Thymus (tissue), 11 donors: ENCODE measurements at regions not wholly inside any gene's neighbourhood (a gene's known extent, or its start where the extent isn't known, plus 50 kb on each side); places are given as distances from the start of the nearest gene placed in this dataset.
A peak's percentile ranks its signal among the peaks of the same experiment; 100 is the strongest.

ENCODE experiments used
- DNase-seq, 9 donors: peaks; one replicate each; pipeline ENCODE4 v3.0.0-alpha.2; 2013; ENCODE audit warnings: low spot score in 9 of 9, low read depth in 6 of 9, missing footprints in 1 of 9
- H3K27ac ChIP-seq, 2 donors: one replicate each; pipeline ENCODE4 v1.5.1; 2013; ENCODE audit warnings: control low read depth in 1 of 2, low read depth in 1 of 2, low read length in 1 of 2, mild to moderate bottlenecking in 1 of 2, moderate library complexity in 1 of 2
- H3K27me3 ChIP-seq, 2 donors: one replicate each; pipeline ENCODE4 v1.5.1; 2013; ENCODE audit warnings: low read length in 1 of 2; ENCODE audit not compliant: control insufficient read depth in 2 of 2, insufficient read depth in 1 of 2
- H3K36me3 ChIP-seq, 2 donors: one replicate each; pipeline ENCODE4 v1.5.1; 2013; ENCODE audit warnings: low read length in 1 of 2, mild to moderate bottlenecking in 1 of 2, moderate library complexity in 1 of 2; ENCODE audit not compliant: control insufficient read depth in 2 of 2, insufficient read depth in 2 of 2
- H3K4me1 ChIP-seq, 2 donors: one replicate each; pipeline ENCODE4 v1.5.1; 2013; ENCODE audit warnings: low read length in 2 of 2; ENCODE audit not compliant: control insufficient read depth in 2 of 2, insufficient read depth in 2 of 2
- H3K4me3 ChIP-seq, 2 donors: one replicate each; pipeline ENCODE4 v1.5.1; 2013; ENCODE audit warnings: low read length in 2 of 2, control low read depth in 1 of 2, mild to moderate bottlenecking in 1 of 2
- H3K9me3 ChIP-seq, 2 donors: one replicate each; pipeline ENCODE4 v1.5.1; 2013; ENCODE audit warnings: low read length in 1 of 2, mild to moderate bottlenecking in 1 of 2; ENCODE audit not compliant: control insufficient read depth in 2 of 2, insufficient read depth in 1 of 2
- WGBS: extraction: QIAGEN DNeasy Blood & Tissue Kit; methylation state at CpG from one replicate; pipeline ENCODE4 v1.1.7; 2013; 5-methylcytosine and 5-hydroxymethylcytosine counted together
- donor health status: healthy.

DNA sequence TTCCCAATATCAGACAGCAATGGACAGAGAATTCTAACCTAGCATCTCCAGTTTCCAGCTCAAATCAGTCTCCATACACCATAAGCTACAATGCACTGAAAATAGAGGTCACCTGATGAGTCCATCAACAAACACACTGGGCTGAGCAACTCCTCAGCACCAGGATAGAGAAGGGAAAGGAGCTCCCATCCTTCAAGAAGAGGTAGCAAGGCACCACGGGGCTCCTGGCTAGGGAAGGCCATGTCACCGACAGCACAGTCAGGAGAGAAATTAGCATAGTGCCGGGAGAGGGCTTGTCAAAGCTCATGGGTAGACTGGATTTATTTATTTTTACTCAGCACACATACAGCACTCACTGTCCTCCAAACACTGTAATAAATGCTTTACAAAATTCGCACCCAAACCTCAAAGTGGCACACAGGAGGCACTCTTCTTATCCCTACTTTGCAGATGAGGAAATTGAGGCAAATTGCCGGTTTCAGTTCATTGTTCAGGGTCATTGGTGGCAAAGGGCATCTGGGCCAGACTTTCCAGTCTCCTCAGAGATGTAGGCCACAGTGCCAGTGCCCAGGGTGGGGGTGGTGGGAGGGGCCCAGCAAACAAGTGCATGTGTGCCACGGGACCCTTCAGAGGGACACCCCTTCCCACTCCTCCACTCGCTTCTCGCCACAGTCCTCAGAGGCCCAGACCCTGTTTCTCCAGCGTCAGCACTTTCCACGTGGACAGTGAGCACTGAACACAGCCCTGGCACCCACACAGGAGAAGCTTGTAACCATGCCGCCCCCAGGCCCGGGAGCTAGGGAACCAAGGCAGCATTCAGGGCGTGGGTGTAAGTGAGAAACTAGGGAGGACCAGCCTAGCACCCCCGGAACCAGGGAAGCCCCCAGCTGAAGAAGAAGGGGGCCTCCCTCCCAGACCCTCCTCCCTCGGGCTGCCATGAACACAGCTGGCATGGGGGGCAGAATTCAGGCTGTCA is 1417.4 kb downstream of the TBC1D22A start:
- H3K4me1 ChIP-seq = peaks cover 10 to 37% of the 10 kb centered on the region in 2 donors
- DNase-seq = no peak
- no peak overlapping the region for H3K4me3 ChIP-seq
- H3K9me3 ChIP-seq = peaks cover 0 to 2% of the 10 kb centered on the region in 2 donors
- 91% methylated on average over 15 of the region's 15 CpGs for WGBS
- no peaks in the 10 kb centered on the region for H3K36me3 ChIP-seq
- peaks cover 0 to under 1% of the 10 kb centered on the region in 2 donors for H3K27me3 ChIP-seq
- H3K27ac ChIP-seq = no peak overlapping the region

GRCh38 chr22:48178536-48178935 is 1416.1 kb downstream of the TBC1D22A start:
- Histone ChIP-seq H3K27me3 (peaks cover 0 to 2% of the 10 kb centered on the region in 2 donors), H3K4me1 (peaks cover under 1 to 24% of the 10 kb centered on the region in 2 donors), H3K9me3 (no peaks in the 10 kb centered on the region), H3K27ac (no peak overlapping the region), H3K4me3 (no peak overlapping the region), H3K36me3 (no peaks in the 10 kb centered on the region)
- WGBS = 94% methylated on average over 7 of the region's 7 CpGs
- no peak for DNase-seq

GRCh38 chr22:48177631-48178030 is 1415.2 kb downstream of the TBC1D22A start:
- WGBS = 97% methylated on average over 5 of the region's 5 CpGs
- H3K4me3 ChIP-seq = no peak overlapping the region
- no peaks in the 10 kb centered on the region for H3K36me3 ChIP-seq
- peaks cover 0 to 19% of the 10 kb centered on the region in 2 donors for H3K4me1 ChIP-seq
- no peak overlapping the region for H3K27ac ChIP-seq
- peaks cover 0 to 2% of the 10 kb centered on the region in 2 donors for H3K27me3 ChIP-seq
- H3K9me3 ChIP-seq = no peaks in the 10 kb centered on the region
- DNase-seq = no peak

DNA sequence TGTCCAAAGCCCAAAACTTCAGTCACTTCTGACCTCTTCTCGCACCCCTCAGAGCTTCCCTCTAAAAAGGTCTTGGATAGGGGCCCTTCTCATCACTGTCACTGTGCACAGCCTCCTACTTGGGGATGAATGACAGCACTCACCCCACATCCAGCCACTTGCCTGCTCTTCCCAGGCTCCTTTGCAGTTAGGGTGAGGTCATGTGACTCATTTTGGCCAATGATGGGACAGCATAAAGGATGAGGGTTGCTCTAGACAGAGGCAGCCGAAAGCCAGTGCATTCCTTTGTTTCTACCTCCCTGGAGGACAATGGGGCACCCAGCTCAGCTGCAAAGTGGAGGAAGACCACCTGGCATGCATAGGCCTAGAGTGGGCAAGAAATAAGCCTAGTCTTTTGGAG is 1413.3 kb downstream of the TBC1D22A start:
- Histone ChIP-seq H3K4me3 (no peak overlapping the region), H3K27ac (no peak overlapping the region), H3K36me3 (no peaks in the 10 kb centered on the region), H3K27me3 (peaks cover 0 to 2% of the 10 kb centered on the region in 2 donors), H3K9me3 (no peaks in the 10 kb centered on the region), H3K4me1 (peaks cover 0 to 4% of the 10 kb centered on the region in 2 donors)
- 97% methylated on average over 2 of the region's 2 CpGs for WGBS
- DNase-seq = no peak

DNA sequence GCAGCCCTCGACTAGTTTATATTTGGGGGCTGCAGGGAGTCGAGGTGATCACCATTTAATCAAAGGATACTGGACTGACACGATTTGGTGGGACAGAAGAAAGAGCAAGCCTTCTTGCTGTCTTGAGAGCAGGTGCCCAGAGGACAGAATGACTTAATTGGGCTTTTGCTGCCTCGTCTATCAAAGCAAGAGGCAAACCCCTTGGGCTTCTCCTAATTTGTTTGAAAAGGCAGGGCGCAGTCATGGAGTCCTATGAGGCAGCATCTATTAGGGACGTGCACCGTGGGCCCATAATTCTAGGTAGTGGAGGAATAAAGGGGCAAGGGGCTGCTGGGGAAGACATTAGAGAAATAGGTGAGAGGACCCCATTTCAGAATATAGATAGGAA is 1411.3 kb downstream of the TBC1D22A start:
- no peaks in the 10 kb centered on the region for H3K4me1 ChIP-seq
- no peak overlapping the region for H3K27ac ChIP-seq
- peaks cover 0 to 2% of the 10 kb centered on the region in 2 donors for H3K27me3 ChIP-seq
- H3K36me3 ChIP-seq = no peaks in the 10 kb centered on the region
- WGBS = 89% methylated on average over 7 of the region's 7 CpGs
- no peak overlapping the region for H3K4me3 ChIP-seq
- H3K9me3 ChIP-seq = no peaks in the 10 kb centered on the region
- DNase-seq = no peak

- 91% methylated on average over 19 of the region's 19 CpGs for WGBS
- H3K27ac ChIP-seq = no peak overlapping the region
- H3K27me3 ChIP-seq = peaks cover 0 to 2% of the 10 kb centered on the region in 2 donors
- no peaks in the 10 kb centered on the region for H3K4me1 ChIP-seq
- no peak overlapping the region for H3K4me3 ChIP-seq
- DNase-seq = no peak
- no peaks in the 10 kb centered on the region for H3K9me3 ChIP-seq
- H3K36me3 ChIP-seq = no peaks in the 10 kb centered on the region
These were observed 1410.8 kb downstream of the TBC1D22A start for GRCh38 chr22:48173061-48173772.

GRCh38 chr22:48171271-48171691 is 1408.8 kb downstream of the TBC1D22A start:
- DNase-seq = peak in 2 of 9 donors; percentile 55 to 56
- WGBS = 77% methylated on average over 7 of the region's 7 CpGs
- H3K27me3 ChIP-seq = peaks cover 0 to 2% of the 10 kb centered on the region in 2 donors
- H3K4me1 ChIP-seq = no peaks in the 10 kb centered on the region
- H3K4me3 ChIP-seq = no peak overlapping the region
- H3K27ac ChIP-seq = no peak overlapping the region
- no peaks in the 10 kb centered on the region for H3K9me3 ChIP-seq
- no peaks in the 10 kb centered on the region for H3K36me3 ChIP-seq

GRCh38 chr22:48169227-48169626 is 1406.8 kb downstream of the TBC1D22A start:
- no peaks in the 10 kb centered on the region for H3K4me1 ChIP-seq
- H3K27ac ChIP-seq = no peak overlapping the region
- no peak for DNase-seq
- H3K4me3 ChIP-seq = no peak overlapping the region
- no peaks in the 10 kb centered on the region for H3K9me3 ChIP-seq
- no peaks in the 10 kb centered on the region for H3K27me3 ChIP-seq
- H3K36me3 ChIP-seq = no peaks in the 10 kb centered on the region
- WGBS = 80% methylated on average over 4 of the region's 4 CpGs

DNA sequence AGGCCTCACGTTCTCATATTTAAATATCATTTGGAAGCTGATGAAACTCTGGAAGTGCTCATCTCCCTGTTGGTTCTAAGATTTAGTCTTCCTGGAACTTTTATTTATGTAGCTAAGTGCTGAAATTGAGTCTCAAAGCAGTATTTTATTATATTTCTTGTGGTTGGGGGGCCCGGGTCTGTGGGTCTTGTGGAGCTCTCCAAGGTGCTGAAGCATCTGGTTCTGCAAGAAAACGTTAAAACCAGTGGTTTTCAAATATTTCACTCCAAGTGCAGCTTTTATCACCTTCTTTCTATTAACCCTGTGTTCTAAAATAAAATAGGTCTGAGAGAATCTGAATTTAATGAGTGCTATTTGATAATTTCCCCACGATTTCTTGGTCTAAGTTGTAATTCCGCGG is 1404.8 kb downstream of the TBC1D22A start:
- no peaks in the 10 kb centered on the region for H3K27me3 ChIP-seq
- WGBS = 58% methylated on average over 6 of the region's 6 CpGs

More for the DNA sequence above, 1404.8 kb downstream of the TBC1D22A start:
- Histone ChIP-seq H3K9me3 (no peaks in the 10 kb centered on the region), H3K36me3 (no peaks in the 10 kb centered on the region), H3K27ac (no peak overlapping the region), H3K4me3 (no peak overlapping the region), H3K4me1 (no peaks in the 10 kb centered on the region)
- peak in 3 of 9 donors; percentile 70 to 75 (median 71) for DNase-seq
